ENCODE measurements at regions not wholly inside any gene's neighbourhood (a gene's known extent, or its start where the extent isn't known, plus 50 kb on each side); places are given as distances from the start of the nearest gene placed in this dataset.

GRCh38 chr3:140821493-140821892 lies 120.1 kb upstream of the SLC25A36 start:
- Mint-ChIP-seq H3K36me3 (no peaks in the 10 kb centered on the region), H3K27me3 (ENCODE audit: insufficient read depth, low read depth) (no peaks in the 10 kb centered on the region), H3K4me1 (peaks cover 16% of the 10 kb centered on the region), H3K27ac (no peak overlapping the region), H3K4me3 (no peak overlapping the region), H3K9me3 (no peaks in the 10 kb centered on the region)
- Histone ChIP-seq H4K20me1 (ENCODE audit: low read depth) (no peaks in the 10 kb centered on the region), H3K4me3 (no peak overlapping the region), H3K36me3 (no peaks in the 10 kb centered on the region), H2AFZ (replicated peaks) (no peak overlapping the region), H3K9me3 (ENCODE audit: low read depth) (no peaks in the 10 kb centered on the region), H3F3A (ENCODE audit: low read depth) (no peaks in the 10 kb centered on the region), H3K27ac (no peak overlapping the region), H3K4me2 (peak overlapping the region; percentile 18), H3K79me2 (ENCODE audit: low read depth) (no peaks in the 10 kb centered on the region), H3K4me1 (peaks cover 9% of the 10 kb centered on the region), H3K9ac (no peak overlapping the region), H3K27me3 (no peaks in the 10 kb centered on the region)
- TF ChIP-seq EZH2phosphoT487 (IDR thresholded peaks at IDR 0.05) = no peak
- no peak for TF ChIP-seq CTCF (IDR thresholded peaks at IDR 0.05)
- no peak for TF ChIP-seq EZH2 (IDR thresholded peaks at IDR 0.05)
- DNase-seq (ENCODE audit: low spot score) = no peak

- no peak overlapping the region for H3K4me3 ChIP-seq
- no peak overlapping the region for H3K4me2 ChIP-seq
- no peaks in the 10 kb centered on the region for H3K27me3 ChIP-seq
- no peaks in the 10 kb centered on the region for H3K27me3 Mint-ChIP-seq (ENCODE audit: insufficient read depth, low read depth)
- H3K9ac ChIP-seq = no peak overlapping the region
- H3K79me2 ChIP-seq (ENCODE audit: low read depth) = no peaks in the 10 kb centered on the region
- no peaks in the 10 kb centered on the region for H3K36me3 ChIP-seq
- TF ChIP-seq EZH2phosphoT487 (IDR thresholded peaks at IDR 0.05) = no peak
- no peak for TF ChIP-seq CTCF (IDR thresholded peaks at IDR 0.05)
- no peak for TF ChIP-seq EZH2 (IDR thresholded peaks at IDR 0.05)
- H3K36me3 Mint-ChIP-seq = no peaks in the 10 kb centered on the region
- peaks cover 9% of the 10 kb centered on the region for H3K4me1 ChIP-seq
- no peak overlapping the region for H3K4me3 Mint-ChIP-seq
- H3K27ac ChIP-seq = no peak overlapping the region
- H3K27ac Mint-ChIP-seq = peak overlapping the region; percentile 5
- DNase-seq (ENCODE audit: low spot score) = no peak
- no peaks in the 10 kb centered on the region for H3K9me3 Mint-ChIP-seq
- no peaks in the 10 kb centered on the region for H4K20me1 ChIP-seq (ENCODE audit: low read depth)
- no peak overlapping the region for H2AFZ ChIP-seq (replicated peaks)
- H3F3A ChIP-seq (ENCODE audit: low read depth) = no peaks in the 10 kb centered on the region
- H3K4me1 Mint-ChIP-seq = peaks cover 16% of the 10 kb centered on the region
- no peaks in the 10 kb centered on the region for H3K9me3 ChIP-seq (ENCODE audit: low read depth)
These were observed 119.1 kb upstream of the SLC25A36 start for GRCh38 chr3:140822401-140823047.

GRCh38 chr3:140823106-140823505 lies 118.5 kb upstream of the SLC25A36 start:
- no peak overlapping the region for H3K27ac Mint-ChIP-seq
- no peaks in the 10 kb centered on the region for H4K20me1 ChIP-seq (ENCODE audit: low read depth)
- peaks cover 9% of the 10 kb centered on the region for H3K4me1 ChIP-seq
- no peak overlapping the region for H3K4me3 ChIP-seq
- no peak overlapping the region for H3K9ac ChIP-seq
- no peak overlapping the region for H3K4me2 ChIP-seq
- no peak overlapping the region for H3K27ac ChIP-seq
- DNase-seq (ENCODE audit: low spot score) = no peak
- H3K4me1 Mint-ChIP-seq = peaks cover 16% of the 10 kb centered on the region
- no peaks in the 10 kb centered on the region for H3K36me3 ChIP-seq
- H3K27me3 ChIP-seq = no peaks in the 10 kb centered on the region
- no peak overlapping the region for H2AFZ ChIP-seq (replicated peaks)
- H3K9me3 ChIP-seq (ENCODE audit: low read depth) = no peaks in the 10 kb centered on the region
- H3K27me3 Mint-ChIP-seq (ENCODE audit: insufficient read depth, low read depth) = peaks cover 2% of the 10 kb centered on the region
- H3K79me2 ChIP-seq (ENCODE audit: low read depth) = no peaks in the 10 kb centered on the region
- H3F3A ChIP-seq (ENCODE audit: low read depth) = no peaks in the 10 kb centered on the region
- H3K4me3 Mint-ChIP-seq = no peak overlapping the region
- TF ChIP-seq EZH2phosphoT487 (IDR thresholded peaks at IDR 0.05) (no peak), EZH2 (IDR thresholded peaks at IDR 0.05) (no peak), CTCF (IDR thresholded peaks at IDR 0.05) (no peak)
- no peaks in the 10 kb centered on the region for H3K9me3 Mint-ChIP-seq
- H3K36me3 Mint-ChIP-seq = no peaks in the 10 kb centered on the region
